GM21825 (cell line): ENCODE measurements at regions not wholly inside any gene's neighbourhood (a gene's known extent, or its start where the extent isn't known, plus 50 kb on each side); places are given as distances from the start of the nearest gene placed in this dataset.

Experiments
- ATAC-seq: cut with Tn5 transposase; IDR thresholded peaks from one replicate; pipeline ENCODE4 v1.9.1; 2021; ENCODE audit warnings: mild to moderate bottlenecking, moderate library complexity; ENCODE audit not compliant: unreplicated experiment

- ATAC-seq: no peak
Measured at GRCh38 chr2:4674007-4674406, 970.6 kb downstream of the DCDC2C start.

GRCh38 chr2:4675295-4675694 lies 971.9 kb downstream of the DCDC2C start:
- no peak for ATAC-seq

GRCh38 chr2:4678927-4679326 lies 975.6 kb downstream of the DCDC2C start:
- no peak for ATAC-seq

- ATAC-seq: no peak
Measured at GRCh38 chr2:4679391-4679790, 976.0 kb downstream of the DCDC2C start.

GRCh38 chr2:4684921-4685320 lies 981.5 kb downstream of the DCDC2C start:
- ATAC-seq: no peak

- no peak for ATAC-seq
Measured at GRCh38 chr2:4690913-4691312, 987.5 kb downstream of the DCDC2C start.

- ATAC-seq: no peak
Measured at GRCh38 chr2:4693266-4693665, 989.9 kb downstream of the DCDC2C start.

- no peak for ATAC-seq
Measured at GRCh38 chr2:4695281-4695861, 992.0 kb downstream of the DCDC2C start.

- no peak for ATAC-seq
Measured at GRCh38 chr2:4715065-4715464, 977.1 kb upstream of the SOX11 start.

- ATAC-seq: no peak
Measured at GRCh38 chr2:4718777-4719176, 973.4 kb upstream of the SOX11 start.

- no peak for ATAC-seq
Measured at GRCh38 chr2:4725618-4726017, 966.6 kb upstream of the SOX11 start.

GRCh38 chr2:4732560-4732959 lies 959.6 kb upstream of the SOX11 start:
- no peak for ATAC-seq

GRCh38 chr2:4745056-4745991 lies 946.9 kb upstream of the SOX11 start:
- no peak for ATAC-seq

GRCh38 chr2:4753721-4754120 lies 938.5 kb upstream of the SOX11 start:
- ATAC-seq: no peak

GRCh38 chr2:4762951-4763376 lies 929.2 kb upstream of the SOX11 start:
- no peak for ATAC-seq

GRCh38 chr2:4765787-4766530 lies 926.2 kb upstream of the SOX11 start:
- no peak for ATAC-seq

GRCh38 chr2:4775668-4776067 lies 916.5 kb upstream of the SOX11 start:
- ATAC-seq: no peak

GRCh38 chr2:4780679-4781078 lies 911.5 kb upstream of the SOX11 start:
- ATAC-seq: no peak

- ATAC-seq: no peak
Measured at GRCh38 chr2:4782647-4783046, 909.5 kb upstream of the SOX11 start.

GRCh38 chr2:4791488-4791887 lies 900.7 kb upstream of the SOX11 start:
- no peak for ATAC-seq

- ATAC-seq: no peak
Measured at GRCh38 chr2:4792126-4792525, 900.1 kb upstream of the SOX11 start.

GRCh38 chr2:4803396-4803795 lies 888.8 kb upstream of the SOX11 start:
- ATAC-seq: no peak
